Cardiac fibroblast (primary cell): ENCODE measurements at regions not wholly inside any gene's neighbourhood (a gene's known extent, or its start where the extent isn't known, plus 50 kb on each side); places are given as distances from the start of the nearest gene placed in this dataset.
A peak's percentile ranks its signal among the peaks of the same experiment; 100 is the strongest.

Experiments used
- DNase-seq, 2 donors: peaks; one replicate each; pipeline versions ENCODE4 v3.0.0 to v3.0.0-alpha.2; 2010; ENCODE audit warnings: low read depth in 2 of 2
- H3K4me3 ChIP-seq, 2 donors: replicated peaks in 1 of 2; 1 replicate in 1 of 2; 2 replicates in 1 of 2; pipeline ENCODE4 v1.5.1; 2011; ENCODE audit warnings: low read depth in 2 of 2, low read length in 2 of 2, mild to moderate bottlenecking in 2 of 2, moderate library complexity in 1 of 2
- CTCF ChIP-seq: IDR thresholded peaks from one replicate; pipeline ENCODE4 v1.5.1; 2011; ENCODE audit warnings: low read depth, mild to moderate bottlenecking, low read length, inconsistent platforms

DNA sequence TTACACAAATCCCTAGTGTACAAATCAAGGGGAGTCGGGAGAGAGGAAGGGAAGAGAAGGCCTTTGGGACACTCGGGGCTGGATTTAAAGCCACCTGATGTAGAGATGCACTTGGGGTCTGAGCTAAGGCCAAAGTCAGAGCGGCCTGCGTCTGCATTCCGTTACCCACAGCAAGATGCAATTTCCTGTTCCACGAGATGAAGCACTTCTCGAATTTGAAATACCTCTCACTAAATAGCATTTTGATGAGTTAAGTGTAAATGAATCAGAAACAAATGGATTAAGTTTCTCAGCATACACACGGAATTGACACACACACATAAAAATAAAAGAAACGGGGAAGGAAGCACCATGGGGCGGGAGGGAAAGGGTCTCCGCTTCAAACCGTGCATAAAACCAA, 386.0 kb downstream of the SOX9 start:
- no peak overlapping the region for H3K4me3 ChIP-seq
- peak in 1 of 2 donors; percentile 18 for DNase-seq
- no peak for TF ChIP-seq CTCF

GRCh38 chr17:72507370-72507769, 386.6 kb downstream of the SOX9 start:
- H3K4me3 ChIP-seq = no peak overlapping the region
- DNase-seq = no peak
- TF ChIP-seq CTCF = no peak

- H3K4me3 ChIP-seq = no peak overlapping the region
- peak in 1 of 2 donors; percentile 42 for DNase-seq
- no peak for TF ChIP-seq CTCF
Measured at GRCh38 chr17:72510351-72511016, 389.7 kb downstream of the SOX9 start.

DNA sequence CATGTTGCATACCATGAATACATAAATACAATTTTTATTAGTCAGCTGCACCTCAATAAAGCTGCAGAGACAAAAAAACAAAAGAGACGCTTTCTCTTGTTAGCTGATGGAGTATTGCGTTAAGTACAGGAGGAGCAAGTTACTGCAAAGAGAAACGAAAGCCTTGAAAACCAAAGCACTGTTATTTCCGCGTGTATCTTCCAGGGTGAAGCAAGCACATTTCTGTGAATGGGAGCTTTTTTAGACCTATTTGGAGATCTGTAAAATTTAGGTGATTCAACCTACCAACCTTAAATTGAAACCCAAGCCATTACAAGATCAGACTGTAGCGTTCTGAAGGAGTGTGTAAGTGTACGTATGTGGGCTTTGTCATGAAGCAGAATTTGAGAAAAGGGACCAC, 390.4 kb downstream of the SOX9 start:
- no peak for DNase-seq
- no peak overlapping the region for H3K4me3 ChIP-seq
- TF ChIP-seq CTCF = no peak

- no peak for TF ChIP-seq CTCF
- no peak for DNase-seq
- H3K4me3 ChIP-seq = no peak overlapping the region
Measured at GRCh38 chr17:72511874-72512273, 391.1 kb downstream of the SOX9 start.

- TF ChIP-seq CTCF = no peak
- DNase-seq = no peak
- H3K4me3 ChIP-seq = no peak overlapping the region
Measured at GRCh38 chr17:72512649-72513556, 392.1 kb downstream of the SOX9 start.
